Loucy (cell line): ENCODE measurements at regions not wholly inside any gene's neighbourhood (a gene's known extent, or its start where the extent isn't known, plus 50 kb on each side); places are given as distances from the start of the nearest gene placed in this dataset.

Experiments
- H2AFZ ChIP-seq: fragments of 200-600 bp; sonication (generic); 2 replicates; pipeline ENCODE4 v1.6.0; 2016; ENCODE audit warnings: antibody characterized with exemption, mild to moderate bottlenecking, low read length, moderate library complexity
- H3F3A ChIP-seq: fragments of 200-600 bp; 2 replicates; pipeline ENCODE4 v1.6.0; 2016; ENCODE audit warnings: antibody characterized with exemption, low read depth, mild to moderate bottlenecking
- H3K27me3 ChIP-seq: fragments of 200-600 bp; sonication (generic); 2 replicates; pipeline ENCODE4 v1.6.1; 2014; ENCODE audit warnings: low read length, mild to moderate bottlenecking; ENCODE audit not compliant: insufficient read depth, poor library complexity, severe bottlenecking
- H3K36me3 ChIP-seq: fragments of 200-600 bp; sonication (generic); 2 replicates; pipeline ENCODE4 v1.6.1; 2016; ENCODE audit warnings: low read length; ENCODE audit not compliant: insufficient read depth
- H3K4me1 ChIP-seq: fragments of 200-600 bp; sonication (generic); 2 replicates; pipeline ENCODE4 v1.5.1; 2014; ENCODE audit warnings: low read length, mild to moderate bottlenecking; ENCODE audit not compliant: insufficient read depth, poor library complexity, severe bottlenecking
- H3K4me2 ChIP-seq: fragments of 200-600 bp; sonication (generic); 2 replicates; pipeline ENCODE4 v1.6.0; 2014; ENCODE audit warnings: antibody characterized with exemption, low read length, low read depth, mild to moderate bottlenecking; ENCODE audit not compliant: poor library complexity, severe bottlenecking
- H3K4me3 ChIP-seq: fragments of 200-600 bp; sonication (generic); 2 replicates; pipeline ENCODE4 v1.5.1; 2014; ENCODE audit warnings: low read length, mild to moderate bottlenecking, mixed read lengths; ENCODE audit not compliant: poor library complexity, severe bottlenecking
- H3K79me2 ChIP-seq: fragments of 200-600 bp; sonication (generic); 2 replicates; pipeline ENCODE4 v1.6.1; 2014; ENCODE audit warnings: low read length; ENCODE audit not compliant: insufficient read depth
- H3K9ac ChIP-seq: fragments of 200-600 bp; sonication (generic); 2 replicates; pipeline ENCODE4 v1.6.0; 2014; ENCODE audit warnings: mild to moderate bottlenecking, low read depth, low read length, moderate library complexity; ENCODE audit not compliant: poor library complexity, severe bottlenecking
- H3K9me2 ChIP-seq: fragments of 200-600 bp; sonication (generic); replicated peaks from 2 replicates; pipeline ENCODE4 v1.6.1; 2016; ENCODE audit warnings: low read depth, low read length, mixed read lengths
- H3K9me3 ChIP-seq: fragments of 200-600 bp; sonication (generic); 2 replicates; pipeline ENCODE4 v1.6.1; 2014; ENCODE audit warnings: mild to moderate bottlenecking, antibody characterized with exemption, low read length, low read depth; ENCODE audit not compliant: insufficient read depth
- H4K20me1 ChIP-seq: fragments of 200-600 bp; sonication (generic); 2 replicates; pipeline ENCODE4 v1.6.0; 2014; ENCODE audit warnings: antibody characterized with exemption, low read length, mild to moderate bottlenecking; ENCODE audit not compliant: insufficient read depth, poor library complexity, severe bottlenecking
- EZH2phosphoT487 ChIP-seq: fragments of 200-600 bp; IDR thresholded peaks from 2 replicates; pipeline ENCODE4 v1.6.1; 2018; ENCODE audit warnings: antibody characterized with exemption, mild to moderate bottlenecking, moderate library complexity, borderline replicate concordance
- TF ChIP-seq, protein P1 (sequence below): fragments of 200-600 bp; sonication (generic); conservative IDR thresholded peaks from 2 replicates; pipeline ENCODE4 v1.5.1; 2014; ENCODE audit warnings: mild to moderate bottlenecking, antibody characterized with exemption, low read length

DNA sequence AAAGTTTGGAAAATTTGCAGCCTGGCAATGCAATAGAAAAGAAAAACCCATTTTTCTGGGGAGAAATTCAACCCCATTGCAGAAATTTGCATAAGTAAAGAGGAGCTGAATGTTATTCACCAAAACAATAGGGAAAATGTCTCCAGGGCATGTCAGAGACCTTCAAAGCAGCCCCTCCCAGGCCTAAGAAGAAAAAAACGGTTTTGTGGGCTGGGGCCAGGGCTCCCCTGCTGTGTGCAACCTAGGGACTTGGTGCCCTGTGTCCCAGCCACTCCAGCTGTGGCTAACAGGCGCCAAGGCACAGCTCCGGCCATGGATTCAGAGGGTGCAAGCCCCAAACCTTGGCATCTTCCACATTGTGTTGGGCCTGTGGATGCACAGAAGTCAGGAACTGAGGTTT, 224.5 kb downstream of the TXNL1 start:
- Histone ChIP-seq H3K27me3 (no peaks in the 10 kb centered on the region), H3K9me2 (no peaks in the 10 kb centered on the region), H3K9me3 (no peaks in the 10 kb centered on the region; the same call in 1 of the 2 replicates), H3K4me1 (no peaks in the 10 kb centered on the region), H3F3A (no peaks in the 10 kb centered on the region), H3K79me2 (no peaks in the 10 kb centered on the region), H4K20me1 (no peaks in the 10 kb centered on the region), H3K4me2 (no peak overlapping the region), H3K36me3 (no peaks in the 10 kb centered on the region), H3K4me3 (no peak overlapping the region), H3K9ac (no peak overlapping the region), H2AFZ (no peak overlapping the region)
- TF ChIP-seq, protein P1, sequence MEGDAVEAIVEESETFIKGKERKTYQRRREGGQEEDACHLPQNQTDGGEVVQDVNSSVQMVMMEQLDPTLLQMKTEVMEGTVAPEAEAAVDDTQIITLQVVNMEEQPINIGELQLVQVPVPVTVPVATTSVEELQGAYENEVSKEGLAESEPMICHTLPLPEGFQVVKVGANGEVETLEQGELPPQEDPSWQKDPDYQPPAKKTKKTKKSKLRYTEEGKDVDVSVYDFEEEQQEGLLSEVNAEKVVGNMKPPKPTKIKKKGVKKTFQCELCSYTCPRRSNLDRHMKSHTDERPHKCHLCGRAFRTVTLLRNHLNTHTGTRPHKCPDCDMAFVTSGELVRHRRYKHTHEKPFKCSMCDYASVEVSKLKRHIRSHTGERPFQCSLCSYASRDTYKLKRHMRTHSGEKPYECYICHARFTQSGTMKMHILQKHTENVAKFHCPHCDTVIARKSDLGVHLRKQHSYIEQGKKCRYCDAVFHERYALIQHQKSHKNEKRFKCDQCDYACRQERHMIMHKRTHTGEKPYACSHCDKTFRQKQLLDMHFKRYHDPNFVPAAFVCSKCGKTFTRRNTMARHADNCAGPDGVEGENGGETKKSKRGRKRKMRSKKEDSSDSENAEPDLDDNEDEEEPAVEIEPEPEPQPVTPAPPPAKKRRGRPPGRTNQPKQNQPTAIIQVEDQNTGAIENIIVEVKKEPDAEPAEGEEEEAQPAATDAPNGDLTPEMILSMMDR: no peak
- no peak for TF ChIP-seq EZH2phosphoT487

GRCh38 chr18:56412951-56413350, 225.4 kb downstream of the TXNL1 start:
- no peak overlapping the region for H2AFZ ChIP-seq
- H3F3A ChIP-seq: no peaks in the 10 kb centered on the region
- H3K79me2 ChIP-seq: no peaks in the 10 kb centered on the region
- H3K36me3 ChIP-seq: no peaks in the 10 kb centered on the region
- no peaks in the 10 kb centered on the region; the same call in 1 of the 2 replicates for H3K9me3 ChIP-seq
- no peak for TF ChIP-seq EZH2phosphoT487
- TF ChIP-seq, protein P1: no peak
- no peak overlapping the region for H3K9ac ChIP-seq
- H3K4me2 ChIP-seq: no peak overlapping the region
- no peaks in the 10 kb centered on the region for H3K27me3 ChIP-seq
- no peak overlapping the region for H3K4me3 ChIP-seq
- no peaks in the 10 kb centered on the region for H3K4me1 ChIP-seq
- H4K20me1 ChIP-seq: no peaks in the 10 kb centered on the region
- H3K9me2 ChIP-seq: no peaks in the 10 kb centered on the region

DNA sequence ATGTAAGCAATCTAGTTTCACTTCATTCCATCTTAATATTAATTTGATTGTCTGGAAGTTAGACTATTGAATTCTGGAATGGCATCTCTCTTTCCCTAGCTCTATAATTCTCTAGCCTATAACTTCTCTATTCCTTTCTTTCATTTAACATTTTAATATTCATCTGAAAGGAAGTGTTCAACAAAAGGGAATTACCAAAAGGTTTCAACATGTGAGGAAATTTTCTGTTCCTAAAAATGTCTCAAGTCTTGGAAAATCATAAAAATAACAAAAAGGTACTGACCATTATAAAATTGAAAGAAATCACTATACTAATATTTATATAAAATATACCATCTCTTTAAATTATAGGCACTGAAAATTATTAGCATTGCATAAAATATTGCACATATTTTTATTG, 228.7 kb downstream of the TXNL1 start:
- Histone ChIP-seq H3K9ac (no peak overlapping the region), H3K4me3 (no peak overlapping the region), H4K20me1 (no peaks in the 10 kb centered on the region), H3K79me2 (no peaks in the 10 kb centered on the region), H2AFZ (no peak overlapping the region), H3K36me3 (no peaks in the 10 kb centered on the region), H3K4me2 (no peak overlapping the region), H3K4me1 (no peaks in the 10 kb centered on the region), H3F3A (no peaks in the 10 kb centered on the region), H3K9me2 (no peaks in the 10 kb centered on the region), H3K9me3 (no peaks in the 10 kb centered on the region; the same call in 1 of the 2 replicates), H3K27me3 (no peaks in the 10 kb centered on the region)
- TF ChIP-seq, protein P1: no peak
- no peak for TF ChIP-seq EZH2phosphoT487
